ENCODE measurements at regions not wholly inside any gene's neighbourhood (a gene's known extent, or its start where the extent isn't known, plus 50 kb on each side); places are given as distances from the start of the nearest gene placed in this dataset.

GRCh38 chr6:125361868-125362267, 60.1 kb upstream of the HDDC2 start:
- TF ChIP-seq, protein P1, sequence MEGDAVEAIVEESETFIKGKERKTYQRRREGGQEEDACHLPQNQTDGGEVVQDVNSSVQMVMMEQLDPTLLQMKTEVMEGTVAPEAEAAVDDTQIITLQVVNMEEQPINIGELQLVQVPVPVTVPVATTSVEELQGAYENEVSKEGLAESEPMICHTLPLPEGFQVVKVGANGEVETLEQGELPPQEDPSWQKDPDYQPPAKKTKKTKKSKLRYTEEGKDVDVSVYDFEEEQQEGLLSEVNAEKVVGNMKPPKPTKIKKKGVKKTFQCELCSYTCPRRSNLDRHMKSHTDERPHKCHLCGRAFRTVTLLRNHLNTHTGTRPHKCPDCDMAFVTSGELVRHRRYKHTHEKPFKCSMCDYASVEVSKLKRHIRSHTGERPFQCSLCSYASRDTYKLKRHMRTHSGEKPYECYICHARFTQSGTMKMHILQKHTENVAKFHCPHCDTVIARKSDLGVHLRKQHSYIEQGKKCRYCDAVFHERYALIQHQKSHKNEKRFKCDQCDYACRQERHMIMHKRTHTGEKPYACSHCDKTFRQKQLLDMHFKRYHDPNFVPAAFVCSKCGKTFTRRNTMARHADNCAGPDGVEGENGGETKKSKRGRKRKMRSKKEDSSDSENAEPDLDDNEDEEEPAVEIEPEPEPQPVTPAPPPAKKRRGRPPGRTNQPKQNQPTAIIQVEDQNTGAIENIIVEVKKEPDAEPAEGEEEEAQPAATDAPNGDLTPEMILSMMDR (IDR thresholded peaks at IDR 0.05): no peak
- no peak for TF ChIP-seq POLR2AphosphoS5 (IDR thresholded peaks at IDR 0.05; ENCODE audit: low read depth, low read length)
- no peak for TF ChIP-seq REST (IDR thresholded peaks at IDR 0.05; ENCODE audit: insufficient read depth in 1 of 2, low read depth in 2 of 2, low read length in 1 of 2)
